Esophagus squamous epithelium (tissue), 4 donors: ENCODE measurements at regions not wholly inside any gene's neighbourhood (a gene's known extent, or its start where the extent isn't known, plus 50 kb on each side); places are given as distances from the start of the nearest gene placed in this dataset.

Experiments
- POLR2A ChIP-seq, 4 donors: fragments of 450-650 bp; IDR thresholded peaks; one replicate each; pipeline ENCODE4 v1.6.1; 2017; ENCODE audit warnings: antibody characterized with exemption in 4 of 4, mild to moderate bottlenecking in 4 of 4, moderate library complexity in 3 of 4
- TF ChIP-seq, protein P1 (sequence below), 6 experiments: fragments of 450-650 bp in 4 of 6; fragments of 200-600 bp in 2 of 6; sonication (generic) in 2 of 6; IDR thresholded peaks; one replicate each; pipeline ENCODE4 v1.5.1; 2016 to 2019; ENCODE audit warnings: antibody characterized with exemption in 6 of 6, mild to moderate bottlenecking in 4 of 6, moderate library complexity in 4 of 6

DNA sequence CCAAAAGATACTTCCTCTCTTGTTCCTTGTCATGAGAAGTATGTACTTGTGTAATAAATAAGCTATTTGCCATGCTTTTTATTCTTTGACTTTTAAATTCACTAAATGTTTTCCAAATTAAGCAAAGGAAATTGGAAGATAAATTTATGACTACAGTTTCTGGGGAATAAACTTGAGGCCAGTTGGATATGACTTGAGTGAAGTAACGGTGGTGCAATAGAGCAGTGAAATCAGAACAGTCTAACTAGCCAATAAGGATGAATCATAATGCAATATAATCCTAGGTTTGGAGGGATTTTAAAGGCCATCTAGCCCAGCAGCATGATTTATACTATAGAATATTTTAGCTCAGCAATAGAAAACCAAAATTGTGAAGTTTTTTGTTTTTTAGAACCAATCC is 183.8 kb upstream of the TCF21 start:
- no peak for TF ChIP-seq POLR2A (IDR thresholded peaks at IDR 0.05)
- TF ChIP-seq, protein P1, sequence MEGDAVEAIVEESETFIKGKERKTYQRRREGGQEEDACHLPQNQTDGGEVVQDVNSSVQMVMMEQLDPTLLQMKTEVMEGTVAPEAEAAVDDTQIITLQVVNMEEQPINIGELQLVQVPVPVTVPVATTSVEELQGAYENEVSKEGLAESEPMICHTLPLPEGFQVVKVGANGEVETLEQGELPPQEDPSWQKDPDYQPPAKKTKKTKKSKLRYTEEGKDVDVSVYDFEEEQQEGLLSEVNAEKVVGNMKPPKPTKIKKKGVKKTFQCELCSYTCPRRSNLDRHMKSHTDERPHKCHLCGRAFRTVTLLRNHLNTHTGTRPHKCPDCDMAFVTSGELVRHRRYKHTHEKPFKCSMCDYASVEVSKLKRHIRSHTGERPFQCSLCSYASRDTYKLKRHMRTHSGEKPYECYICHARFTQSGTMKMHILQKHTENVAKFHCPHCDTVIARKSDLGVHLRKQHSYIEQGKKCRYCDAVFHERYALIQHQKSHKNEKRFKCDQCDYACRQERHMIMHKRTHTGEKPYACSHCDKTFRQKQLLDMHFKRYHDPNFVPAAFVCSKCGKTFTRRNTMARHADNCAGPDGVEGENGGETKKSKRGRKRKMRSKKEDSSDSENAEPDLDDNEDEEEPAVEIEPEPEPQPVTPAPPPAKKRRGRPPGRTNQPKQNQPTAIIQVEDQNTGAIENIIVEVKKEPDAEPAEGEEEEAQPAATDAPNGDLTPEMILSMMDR (IDR thresholded peaks at IDR 0.05) = no peak
